HG02973 (cell line): ENCODE measurements at regions not wholly inside any gene's neighbourhood (a gene's known extent, or its start where the extent isn't known, plus 50 kb on each side); places are given as distances from the start of the nearest gene placed in this dataset.

Experiments
- ATAC-seq: cut with Tn5 transposase; IDR thresholded peaks from one replicate; pipeline ENCODE4 v1.9.1; 2021; ENCODE audit warnings: moderate library complexity; ENCODE audit not compliant: unreplicated experiment

- no peak for ATAC-seq
Observed at GRCh38 chr12:125222876-125223275, 157.6 kb downstream of the AACS start.

- ATAC-seq: no peak
Observed at GRCh38 chr12:125225641-125226040, 160.4 kb downstream of the AACS start.

GRCh38 chr12:125228519-125229260 lies 163.5 kb downstream of the AACS start:
- no peak for ATAC-seq

GRCh38 chr12:125229878-125230530 lies 164.8 kb downstream of the AACS start:
- ATAC-seq: no peak

- ATAC-seq: no peak
Observed at GRCh38 chr12:125233319-125233718, 168.1 kb downstream of the AACS start.

- no peak for ATAC-seq
Observed at GRCh38 chr12:125239563-125239962, 174.3 kb downstream of the AACS start.

- no peak for ATAC-seq
Observed at GRCh38 chr12:125240717-125241116, 175.5 kb downstream of the AACS start.

GRCh38 chr12:125243811-125244210 lies 178.6 kb downstream of the AACS start:
- ATAC-seq: no peak

GRCh38 chr12:125244338-125244737 lies 179.1 kb downstream of the AACS start:
- no peak for ATAC-seq

GRCh38 chr12:125245581-125246557 lies 180.6 kb downstream of the AACS start:
- ATAC-seq: no peak

- no peak for ATAC-seq
Observed at GRCh38 chr12:125247477-125247876, 182.2 kb downstream of the AACS start.

- no peak for ATAC-seq
Observed at GRCh38 chr12:125249066-125249824, 184.0 kb downstream of the AACS start.

- no peak for ATAC-seq
Observed at GRCh38 chr12:125249932-125250331, 184.7 kb downstream of the AACS start.

- ATAC-seq: no peak
Observed at GRCh38 chr12:125254236-125254635, 189.0 kb downstream of the AACS start.

GRCh38 chr12:125254856-125255255 lies 189.6 kb downstream of the AACS start:
- no peak for ATAC-seq

GRCh38 chr12:125255935-125256633 lies 190.8 kb downstream of the AACS start:
- no peak for ATAC-seq

GRCh38 chr12:125256634-125256936 lies 191.3 kb downstream of the AACS start:
- no peak for ATAC-seq

- ATAC-seq: no peak
Observed at GRCh38 chr12:125259178-125259867, 194.1 kb downstream of the AACS start.

GRCh38 chr12:125262851-125263250 lies 197.6 kb downstream of the AACS start:
- ATAC-seq: no peak

- no peak for ATAC-seq
Observed at GRCh38 chr12:125263385-125263784, 198.2 kb downstream of the AACS start.
